Limb (tissue), 2 donors: ENCODE measurements at regions not wholly inside any gene's neighbourhood (a gene's known extent, or its start where the extent isn't known, plus 50 kb on each side); places are given as distances from the start of the nearest gene placed in this dataset.
A peak's percentile ranks its signal among the peaks of the same experiment; 100 is the strongest.

ENCODE experiments used
- DNase-seq, 2 donors: peaks; one replicate each; pipeline ENCODE4 v3.0.0-alpha.2; 2016; ENCODE audit errors: extremely low spot score in 2 of 2

DNA sequence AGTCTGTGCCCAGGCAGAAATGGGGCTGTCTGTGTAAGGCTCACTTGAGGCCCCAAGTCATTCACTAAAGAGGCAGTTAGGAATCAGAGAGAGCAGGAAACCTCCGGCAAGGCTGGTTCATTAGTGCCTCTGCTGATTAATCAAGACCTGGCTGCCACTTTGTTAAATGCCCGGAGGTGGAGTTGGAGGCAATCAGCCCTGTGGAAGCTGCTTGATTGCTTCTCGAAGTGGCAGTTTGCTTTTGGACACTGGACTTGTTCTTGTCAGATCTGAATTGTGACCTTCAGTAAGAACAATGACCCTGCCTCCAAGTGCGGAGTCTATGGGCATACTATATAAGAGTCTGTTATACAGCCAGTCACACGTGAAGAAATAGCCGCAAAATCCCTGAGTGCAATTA, 183.9 kb upstream of the LINC00305 start:
- DNase-seq: no peak

GRCh38 chr18:64331419-64331818, 182.5 kb upstream of the LINC00305 start:
- DNase-seq: no peak

GRCh38 chr18:64330931-64331330, 182.0 kb upstream of the LINC00305 start:
- DNase-seq: no peak

DNA sequence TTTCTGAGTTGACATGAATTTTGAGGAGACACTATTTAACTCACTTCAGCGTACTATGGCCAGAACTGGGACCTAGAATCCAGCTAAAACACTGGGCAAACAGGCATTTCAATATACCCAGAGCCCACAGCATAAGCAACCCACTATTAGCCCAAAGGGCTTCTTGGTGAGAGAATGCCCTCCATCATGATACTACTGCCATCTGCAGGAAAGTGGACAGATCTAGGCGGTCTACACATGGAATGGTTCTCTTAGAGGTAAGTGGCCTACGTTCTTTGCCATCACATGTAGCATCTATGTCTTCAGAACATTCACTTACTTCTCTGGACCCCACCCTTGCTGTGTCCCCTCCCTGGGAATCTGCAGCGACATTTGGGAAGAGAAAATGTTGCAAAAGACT, 181.3 kb upstream of the LINC00305 start:
- no peak for DNase-seq

- no peak for DNase-seq
Observed at GRCh38 chr18:64322189-64322588, 173.3 kb upstream of the LINC00305 start.

DNA sequence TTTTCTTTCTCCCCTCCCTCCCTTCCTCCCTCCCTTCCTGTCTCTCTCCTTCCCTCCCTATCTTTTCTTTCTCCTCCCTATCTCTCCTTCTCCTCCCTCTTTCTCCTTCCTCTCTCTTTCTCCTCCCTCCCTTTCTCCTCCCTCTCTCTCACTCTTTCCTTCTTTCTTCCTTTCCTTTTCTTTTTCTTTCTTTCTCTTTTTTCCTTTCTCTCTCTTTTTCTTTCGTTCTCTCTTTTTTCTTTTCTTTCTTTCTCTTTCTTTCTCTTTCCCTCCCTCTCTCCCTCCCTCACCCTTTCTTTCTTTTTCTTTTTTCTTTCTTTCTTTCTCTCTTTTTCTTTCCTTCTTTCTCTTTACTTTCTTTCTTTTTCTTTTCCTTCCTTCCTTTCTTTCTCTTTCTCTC, 169.7 kb upstream of the LINC00305 start:
- no peak for DNase-seq

DNA sequence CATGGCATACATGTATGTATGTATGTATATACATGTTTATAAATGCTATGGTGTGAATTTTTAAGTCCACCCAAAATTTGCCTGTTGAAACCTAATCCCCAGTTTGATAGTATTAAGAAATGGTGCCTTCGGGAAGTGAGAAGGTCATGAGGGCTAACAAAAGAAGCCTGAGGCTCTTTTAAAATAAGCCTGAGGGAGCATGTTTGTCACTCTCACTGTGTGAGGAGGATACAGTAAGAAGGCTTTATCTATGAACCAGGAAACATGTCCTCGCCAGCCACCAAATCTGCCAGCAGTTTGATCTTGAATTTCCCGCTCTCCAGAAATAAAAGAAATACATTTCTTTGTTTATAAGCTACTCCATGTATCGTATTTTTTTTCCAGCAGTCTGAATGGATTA, 163.0 kb upstream of the LINC00305 start:
- no peak for DNase-seq

- DNase-seq: no peak
Observed at GRCh38 chr18:64295839-64296238, 147.0 kb upstream of the LINC00305 start.

- no peak for DNase-seq
Observed at GRCh38 chr18:64294967-64295366, 146.1 kb upstream of the LINC00305 start.

DNA sequence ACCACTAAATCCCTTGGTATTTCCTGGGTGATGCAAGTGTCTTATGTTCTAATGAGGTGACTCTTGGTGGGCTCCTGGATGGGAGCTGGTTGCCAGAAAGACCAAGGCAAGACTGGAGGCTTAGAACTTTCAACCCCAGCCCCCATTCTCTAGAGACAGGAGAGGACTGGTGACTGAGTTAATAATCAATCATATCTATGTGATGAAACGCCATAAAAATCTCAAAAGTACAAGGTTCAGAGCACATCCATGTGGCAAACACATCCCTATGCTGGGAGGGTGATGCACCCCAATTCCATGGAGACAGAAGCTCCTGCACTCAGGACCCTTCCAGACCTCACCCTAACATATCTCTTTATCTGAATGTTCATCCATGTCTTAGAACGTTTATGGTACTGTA, 139.5 kb upstream of the LINC00305 start:
- DNase-seq: no peak

GRCh38 chr18:64287926-64288325, 139.0 kb upstream of the LINC00305 start:
- DNase-seq: no peak

DNA sequence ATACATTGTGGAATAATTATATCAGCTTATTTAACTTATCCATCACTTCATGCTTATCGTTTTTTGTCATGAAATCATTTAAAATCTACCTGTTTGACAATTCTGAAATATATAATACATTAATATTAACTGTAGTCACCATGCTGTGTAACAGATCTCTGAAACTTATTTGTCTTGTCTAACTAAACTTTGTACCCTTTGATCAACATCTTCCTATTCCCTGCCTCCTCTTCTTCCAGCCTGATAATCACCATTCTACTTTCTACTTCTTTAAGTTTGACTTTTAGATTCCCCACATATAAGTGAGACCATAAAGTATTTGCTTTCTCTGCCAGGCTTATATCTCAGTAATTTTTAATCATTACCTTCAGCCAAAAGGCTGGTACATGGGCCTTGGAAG, 134.2 kb upstream of the LINC00305 start:
- DNase-seq: no peak

GRCh38 chr18:64278026-64278425, 129.1 kb upstream of the LINC00305 start:
- no peak for DNase-seq

DNA sequence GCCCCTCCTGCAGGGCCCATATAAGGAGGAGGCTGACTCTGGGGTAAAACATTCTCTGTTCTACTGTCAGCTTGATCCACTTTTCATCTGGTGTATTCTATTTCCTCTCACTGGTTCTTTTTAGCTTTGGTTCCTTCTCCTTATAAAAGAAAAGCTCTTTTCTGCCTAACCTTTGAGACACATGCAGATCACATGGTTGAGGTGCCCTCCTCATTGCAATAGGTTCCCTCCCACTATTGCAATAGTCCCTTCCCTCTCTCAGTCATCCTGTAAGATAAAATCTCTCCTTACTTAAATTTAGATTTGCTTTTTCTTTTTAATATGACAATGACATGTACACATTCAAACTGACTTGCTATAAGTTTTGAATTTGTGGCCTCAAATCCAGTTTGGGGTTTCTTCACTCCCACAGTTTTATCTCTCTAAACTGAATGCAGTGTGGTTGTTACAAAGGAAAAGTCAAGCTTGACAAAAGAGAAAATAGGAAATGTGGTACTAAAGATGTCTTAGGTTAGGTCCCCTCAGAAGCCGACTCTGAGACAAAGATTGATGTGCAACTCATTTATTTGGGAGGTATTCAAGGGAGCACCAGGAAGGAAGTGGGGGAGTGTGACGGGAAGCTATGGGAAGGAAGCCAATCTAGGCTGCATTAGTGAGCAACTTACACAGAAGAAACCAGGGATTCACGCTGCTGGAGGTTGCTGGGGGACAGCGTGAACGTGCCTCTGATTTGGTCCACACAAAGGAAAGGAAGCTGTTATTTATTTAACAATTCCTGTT, 127.6 kb upstream of the LINC00305 start:
- DNase-seq: no peak

DNA sequence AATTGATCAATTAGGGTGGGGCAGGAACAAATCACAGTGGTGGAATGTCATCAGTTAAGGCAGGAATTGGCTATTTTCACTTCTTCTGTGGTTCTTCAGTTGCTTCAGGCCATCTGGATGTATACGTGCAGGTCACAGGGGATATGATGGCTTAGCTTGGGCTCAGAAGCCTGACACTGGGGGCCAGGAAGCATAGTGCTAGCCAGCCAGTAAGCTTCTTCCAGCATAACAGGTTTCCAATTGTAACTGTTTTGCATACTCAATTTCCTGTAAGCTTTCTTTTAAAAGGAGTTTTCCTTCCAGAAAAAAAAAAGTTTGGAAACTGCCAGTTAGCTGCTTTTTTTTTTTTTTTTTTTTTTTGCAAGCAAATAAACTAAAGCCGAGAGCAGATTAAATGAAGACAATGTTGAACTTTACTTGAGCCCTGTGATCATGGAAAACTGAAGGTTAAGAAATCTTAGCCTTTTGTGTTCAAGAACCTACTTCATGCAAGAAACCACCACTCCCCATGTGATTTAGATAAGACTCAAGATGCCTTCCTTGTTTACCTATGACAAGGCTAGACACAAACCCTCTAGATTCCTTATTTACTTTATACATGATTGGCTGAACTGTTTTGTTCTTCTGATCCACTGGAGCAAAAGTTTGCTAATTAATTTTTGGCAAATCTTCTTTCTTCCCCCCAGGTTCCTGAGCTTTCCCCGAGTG, 126.9 kb upstream of the LINC00305 start:
- DNase-seq: no peak

GRCh38 chr18:64273724-64274123, 124.8 kb upstream of the LINC00305 start:
- no peak for DNase-seq

DNA sequence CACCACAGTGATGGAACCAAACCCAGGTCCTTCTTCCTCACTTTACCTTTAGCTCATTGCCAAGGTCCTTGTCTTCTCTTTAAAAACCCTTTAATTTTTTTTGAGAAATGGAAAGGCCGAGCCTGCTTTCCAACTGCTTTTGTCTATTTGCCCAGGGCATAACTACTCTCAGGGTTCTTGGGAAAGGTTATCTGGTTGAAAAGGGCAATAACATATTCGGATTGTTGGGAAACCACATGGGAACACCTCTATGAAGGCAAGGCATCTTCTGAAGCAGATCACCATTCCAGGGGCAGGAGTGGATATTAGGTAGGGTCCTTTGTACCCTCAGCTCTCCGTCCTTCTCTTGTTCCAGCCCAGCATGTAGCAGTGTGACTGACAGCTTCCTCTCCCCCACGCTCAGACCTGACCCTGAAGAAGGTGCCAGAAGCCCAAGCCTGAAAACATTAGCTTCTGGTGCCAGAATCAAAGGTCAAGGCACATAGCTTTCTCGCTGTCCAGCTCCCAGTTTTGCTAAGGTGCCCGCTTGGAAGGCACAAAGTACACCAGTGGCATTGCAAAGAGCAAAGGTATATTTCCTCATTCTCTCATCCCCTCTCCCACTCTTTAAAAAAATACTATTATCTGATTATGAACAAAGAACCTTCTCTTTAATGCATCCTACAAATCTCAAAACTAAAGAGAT, 123.2 kb upstream of the LINC00305 start:
- DNase-seq: no peak

GRCh38 chr18:64271246-64271645, 122.4 kb upstream of the LINC00305 start:
- peak in 1 of 2 donors; percentile 36 for DNase-seq

- no peak for DNase-seq
Observed at GRCh38 chr18:64270608-64271007, 121.7 kb upstream of the LINC00305 start.

DNA sequence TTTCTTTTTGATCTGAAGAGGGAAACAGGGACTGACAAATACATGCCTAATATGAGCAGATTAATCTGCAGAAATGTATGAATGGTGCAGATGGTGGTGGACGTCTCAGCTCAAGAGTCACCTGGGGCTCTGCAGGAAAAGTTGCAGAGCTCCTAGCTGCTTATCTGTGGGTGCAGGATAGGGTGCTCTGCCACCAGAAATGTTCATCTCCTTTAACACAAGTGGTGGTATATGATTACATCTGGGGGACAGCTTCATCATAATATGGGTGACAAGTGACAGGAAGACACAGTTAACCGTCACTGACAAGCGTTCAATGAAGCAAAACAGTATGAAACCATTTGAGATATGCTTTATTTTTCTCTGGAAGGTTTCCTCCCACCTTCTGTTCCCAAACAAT, 121.2 kb upstream of the LINC00305 start:
- DNase-seq: no peak

DNA sequence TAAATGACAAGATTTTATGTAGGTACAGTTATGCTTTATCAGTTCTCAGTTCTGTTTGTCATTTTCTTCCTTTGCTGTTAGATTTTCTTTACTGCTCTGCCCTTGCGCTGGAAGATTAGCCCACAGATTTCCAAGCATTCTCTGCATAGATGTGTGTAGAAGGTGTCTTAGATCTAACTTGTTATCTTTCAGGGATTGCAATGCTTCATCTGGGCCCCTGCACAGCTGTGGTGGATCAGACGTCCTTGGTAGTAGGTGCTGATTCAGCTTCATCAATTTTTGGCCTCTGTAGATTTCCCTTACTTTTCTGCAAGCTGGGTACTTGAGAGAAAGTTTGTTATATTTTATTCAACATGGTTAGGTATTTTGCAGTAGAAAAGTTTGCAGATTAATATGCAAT, 115.3 kb upstream of the LINC00305 start:
- DNase-seq: no peak

GRCh38 chr18:64260810-64261209, 111.9 kb upstream of the LINC00305 start:
- DNase-seq: no peak

DNA sequence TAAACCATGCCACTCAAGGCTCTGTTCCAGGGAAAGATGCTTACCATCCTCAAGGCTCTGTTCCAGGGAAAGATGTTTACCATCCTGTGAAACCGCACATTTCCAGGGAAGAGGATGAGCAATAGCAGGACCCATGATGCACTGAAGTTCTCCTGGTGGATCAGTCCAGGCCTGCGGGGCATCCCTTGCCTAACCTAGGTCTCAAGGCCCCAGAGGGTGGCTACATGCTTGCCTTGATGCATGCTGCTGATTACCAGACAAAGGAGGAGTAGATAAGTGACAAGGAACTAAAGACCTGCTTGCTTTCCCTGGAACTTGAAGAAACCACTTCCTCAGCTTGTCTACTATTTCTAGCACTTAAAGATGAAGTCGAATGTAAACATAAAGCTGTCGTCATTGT, 111.0 kb upstream of the LINC00305 start:
- DNase-seq: no peak
